GM23248 (cell line): ENCODE measurements at regions not wholly inside any gene's neighbourhood (a gene's known extent, or its start where the extent isn't known, plus 50 kb on each side); places are given as distances from the start of the nearest gene placed in this dataset.

Source experiments
- EZH2 ChIP-seq: fragments of 200-600 bp; sonication (generic); IDR thresholded peaks from 2 replicates; pipeline ENCODE4 v1.6.1; 2018; ENCODE audit warnings: antibody characterized with exemption, mild to moderate bottlenecking; ENCODE audit not compliant: insufficient read depth, poor library complexity, severe bottlenecking
- EZH2phosphoT487 ChIP-seq: fragments of 200-600 bp; sonication (generic); IDR thresholded peaks from 2 replicates; pipeline ENCODE4 v1.6.1; 2018; ENCODE audit warnings: antibody characterized with exemption, moderate library complexity, mild to moderate bottlenecking, low read depth; ENCODE audit not compliant: insufficient read depth

- TF ChIP-seq EZH2 (no peak), EZH2phosphoT487 (no peak)
Measured at GRCh38 chr18:41004324-41004723, 950.7 kb upstream of the PIK3C3 start.
